Kidney (tissue), 10 donors: ENCODE measurements at regions not wholly inside any gene's neighbourhood (a gene's known extent, or its start where the extent isn't known, plus 50 kb on each side); places are given as distances from the start of the nearest gene placed in this dataset.
"Not testable (repeated sequence)": the region's sequence is repeated elsewhere in the genome, so short reads cannot be mapped to it uniquely, and the experiment has no call there.

Source experiments
- DNase-seq, 5 donors: peaks; one replicate each; pipeline ENCODE4 v3.0.0-alpha.2; 2013 to 2020
- FAIRE-seq: peaks from 2 replicates; lab custom pipeline; 2012; peaks lifted over from hg19 to GRCh38; lab: Jason Lieb, UNC
- H3K27ac ChIP-seq, 2 donors: one replicate each; pipeline ENCODE4 v1.7.0; 2013; ENCODE audit warnings: low read depth in 2 of 2, low read length in 2 of 2, inconsistent platforms in 1 of 2
- H3K27me3 ChIP-seq: one replicate; pipeline ENCODE4 v1.7.1; 2013; ENCODE audit warnings: low read length, inconsistent platforms; ENCODE audit not compliant: control insufficient read depth, insufficient read depth
- H3K36me3 ChIP-seq, 3 donors: one replicate each; pipeline versions ENCODE4 v1.7.0 to v1.7.1; 2013; ENCODE audit warnings: low read length in 3 of 3, control low read depth in 1 of 3, inconsistent platforms in 1 of 3; ENCODE audit not compliant: insufficient read depth in 3 of 3, control insufficient read depth in 2 of 3
- H3K4me1 ChIP-seq, 3 donors: one replicate each; pipeline versions ENCODE4 v1.7.0 to v1.7.1; 2013; ENCODE audit warnings: low read length in 3 of 3, inconsistent platforms in 1 of 3, low read depth in 1 of 3; ENCODE audit not compliant: control insufficient read depth in 2 of 3, insufficient read depth in 2 of 3
- H3K4me3 ChIP-seq, 3 donors: one replicate each; pipeline versions ENCODE4 v1.7.0 to v1.8.1; 2013; ENCODE audit warnings: low read length in 3 of 3, control low read depth in 1 of 3, inconsistent platforms in 1 of 3
- H3K9ac ChIP-seq, 3 donors: one replicate each; pipeline versions ENCODE4 v1.7.0 to v1.7.1; 2013; ENCODE audit warnings: low read length in 3 of 3, control low read depth in 1 of 3, inconsistent platforms in 1 of 3
- H3K9me3 ChIP-seq, 3 donors: one replicate each; pipeline versions ENCODE4 v1.7.0 to v1.7.1; 2013; ENCODE audit warnings: low read length in 3 of 3, control low read depth in 1 of 3, inconsistent platforms in 1 of 3; ENCODE audit not compliant: control insufficient read depth in 2 of 3, insufficient read depth in 1 of 3
- intact Hi-C: fragments of 100-400 bp; cut with DNase I; formaldehyde crosslinking; loops from one replicate; pipeline ENCODE4 v1.11.1; 2022
- donor health status: control.
- donor health status: control.
- donor health status: DM: yes; HTN: yes; CAD: no.
- donor health status: Normal renal cell carcinoma (clear cell type).

DNA sequence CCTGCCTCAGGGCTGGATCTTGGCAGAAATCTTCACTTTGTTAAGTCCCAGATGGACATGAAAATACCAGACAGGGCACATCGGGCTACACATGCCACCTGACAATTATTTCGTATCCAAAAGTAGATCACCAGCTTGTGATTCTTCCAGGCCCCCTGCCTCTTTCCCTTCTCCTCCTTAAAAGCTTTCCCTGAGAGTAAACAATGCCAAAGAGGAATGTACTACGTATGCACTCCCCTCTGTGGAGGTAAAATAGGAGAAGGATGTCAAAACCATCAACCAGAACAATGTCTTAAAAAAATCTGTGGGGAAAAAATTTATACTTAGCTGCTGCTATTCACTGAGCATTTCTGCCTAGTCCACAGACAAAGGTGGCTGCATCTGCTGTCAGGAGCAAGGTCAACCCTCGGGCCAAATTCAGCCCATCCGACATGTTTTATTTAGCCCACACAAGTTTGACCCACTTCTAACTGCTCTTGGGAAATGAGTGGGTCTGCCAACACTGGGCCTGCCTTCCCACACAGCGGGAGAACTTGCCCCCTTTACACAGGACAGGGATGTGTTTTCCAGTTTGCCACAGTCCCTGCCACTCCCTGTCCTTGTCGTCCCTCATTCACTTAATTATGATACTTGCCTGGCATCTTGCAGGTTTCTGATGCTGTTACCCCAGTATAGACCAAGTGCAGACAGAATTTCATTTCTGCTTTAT, 74.7 kb upstream of the NBPF26 start:
- H3K27me3 ChIP-seq, intact Hi-C loops, H3K4me1 ChIP-seq, H3K4me3 ChIP-seq, H3K9ac ChIP-seq, H3K9me3 ChIP-seq, DNase-seq, H3K27ac ChIP-seq, FAIRE-seq, H3K36me3 ChIP-seq: not testable (repeated sequence)

DNA sequence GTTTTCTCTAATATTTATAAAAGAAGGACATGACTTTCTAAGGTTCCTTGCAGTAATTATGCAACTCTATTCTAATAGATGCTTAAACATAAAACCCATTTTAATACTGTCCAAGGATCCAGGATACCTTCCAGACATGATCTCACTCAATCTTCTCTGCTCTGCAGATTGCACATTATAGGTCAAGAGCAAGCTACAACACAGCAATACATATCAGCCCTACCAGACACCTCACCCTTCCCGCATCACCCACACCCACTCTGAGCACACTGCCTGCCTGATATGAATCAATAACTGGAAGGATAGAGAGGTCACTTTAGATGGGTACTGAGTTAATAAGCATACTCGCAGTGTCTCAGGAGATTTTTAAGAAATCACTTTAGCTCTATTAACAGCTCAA, 74.0 kb upstream of the NBPF26 start:
- H3K4me1 ChIP-seq, intact Hi-C loops, H3K9ac ChIP-seq, FAIRE-seq, DNase-seq, H3K4me3 ChIP-seq, H3K36me3 ChIP-seq, H3K9me3 ChIP-seq, H3K27me3 ChIP-seq, H3K27ac ChIP-seq: not testable (repeated sequence)

DNA sequence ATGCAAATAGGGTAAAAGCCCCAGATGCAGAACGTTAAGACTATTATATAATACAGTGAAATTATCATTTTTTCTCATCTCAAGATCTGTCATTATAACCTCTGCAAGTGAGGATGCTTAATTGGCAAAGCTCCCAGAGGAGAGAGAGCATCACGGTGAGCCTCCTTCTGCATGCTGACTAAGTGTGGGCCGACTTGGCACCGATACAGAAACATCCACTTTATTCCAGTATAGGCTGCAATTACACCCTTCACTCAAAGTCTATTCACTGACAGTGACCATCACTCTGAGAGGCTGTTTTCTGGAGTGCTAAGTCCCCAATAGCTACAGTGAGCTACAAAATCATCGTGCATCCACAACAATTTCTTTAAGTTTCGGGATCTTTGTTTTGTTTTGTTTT, 69.6 kb upstream of the NBPF26 start:
- H3K36me3 ChIP-seq, H3K9me3 ChIP-seq, H3K4me3 ChIP-seq, H3K27me3 ChIP-seq, H3K27ac ChIP-seq, DNase-seq, FAIRE-seq, H3K9ac ChIP-seq, intact Hi-C loops, H3K4me1 ChIP-seq: not testable (repeated sequence)

DNA sequence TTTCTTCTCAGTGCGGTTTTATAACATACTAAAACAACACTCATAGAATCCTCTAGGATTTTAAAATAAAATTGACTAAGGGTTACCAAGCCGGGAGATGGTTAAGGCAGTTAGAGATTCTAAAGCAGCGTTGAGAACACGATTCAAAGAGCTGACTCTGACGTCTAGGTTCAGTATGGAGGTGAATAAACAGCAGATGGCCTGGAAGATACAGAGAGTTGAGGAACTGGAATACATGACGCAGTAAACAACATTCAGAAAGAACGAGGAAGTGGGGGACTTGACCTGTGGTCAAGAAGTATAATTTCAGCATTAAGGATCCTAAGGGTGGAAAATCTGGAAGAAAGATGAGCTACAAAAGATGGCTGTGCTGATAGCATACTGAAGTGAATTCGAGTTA, 68.4 kb upstream of the NBPF26 start:
- H3K27me3 ChIP-seq, H3K36me3 ChIP-seq, DNase-seq: not testable (repeated sequence)

DNA sequence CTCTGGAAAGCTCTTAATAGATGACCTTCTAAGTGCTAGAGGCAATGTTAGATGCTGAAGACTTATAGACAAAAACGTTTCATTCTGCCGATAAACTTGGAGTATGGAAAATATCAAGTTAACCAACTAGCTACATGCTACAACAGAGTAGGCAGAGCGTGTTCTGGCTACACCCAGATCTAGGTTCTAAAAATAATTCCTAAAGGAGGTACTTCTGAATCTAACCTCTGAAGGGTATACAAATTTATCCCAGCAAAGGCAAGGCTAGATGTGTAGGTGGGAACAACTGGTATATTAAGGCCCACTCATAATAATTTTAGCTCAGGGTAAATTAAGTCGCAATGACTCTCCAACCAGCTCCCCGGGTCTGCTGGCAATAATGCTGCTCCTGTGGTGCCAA, 67.6 kb upstream of the NBPF26 start:
- H3K9ac ChIP-seq, H3K27me3 ChIP-seq, DNase-seq, intact Hi-C loops, H3K4me3 ChIP-seq, H3K9me3 ChIP-seq, H3K27ac ChIP-seq, H3K4me1 ChIP-seq, H3K36me3 ChIP-seq, FAIRE-seq: not testable (repeated sequence)

More for the DNA sequence above, 68.4 kb upstream of the NBPF26 start:
- H3K4me3 ChIP-seq, H3K4me1 ChIP-seq, H3K9ac ChIP-seq, intact Hi-C loops, H3K9me3 ChIP-seq, FAIRE-seq, H3K27ac ChIP-seq: not testable (repeated sequence)

DNA sequence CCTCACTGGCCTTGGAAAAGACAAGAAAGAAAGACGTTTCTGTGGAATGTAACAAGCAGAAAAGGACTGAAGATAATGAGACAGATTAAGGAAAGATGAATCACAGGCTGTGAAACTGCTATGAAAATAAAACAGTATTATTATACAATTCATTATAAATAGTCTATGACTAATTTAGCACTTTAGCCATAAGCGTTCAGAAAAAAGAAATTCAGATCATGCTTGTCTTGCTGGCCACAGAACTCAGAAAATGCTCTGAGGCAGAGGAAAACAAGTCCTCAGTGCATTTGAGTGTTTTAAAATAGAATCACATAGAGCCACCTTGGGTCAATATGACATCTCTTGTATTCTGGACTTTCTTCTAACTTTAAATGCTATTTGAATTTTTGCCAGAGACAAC, 65.9 kb upstream of the NBPF26 start:
- H3K4me1 ChIP-seq, H3K9me3 ChIP-seq, H3K4me3 ChIP-seq, H3K36me3 ChIP-seq, FAIRE-seq, DNase-seq, intact Hi-C loops, H3K27ac ChIP-seq, H3K9ac ChIP-seq, H3K27me3 ChIP-seq: not testable (repeated sequence)

DNA sequence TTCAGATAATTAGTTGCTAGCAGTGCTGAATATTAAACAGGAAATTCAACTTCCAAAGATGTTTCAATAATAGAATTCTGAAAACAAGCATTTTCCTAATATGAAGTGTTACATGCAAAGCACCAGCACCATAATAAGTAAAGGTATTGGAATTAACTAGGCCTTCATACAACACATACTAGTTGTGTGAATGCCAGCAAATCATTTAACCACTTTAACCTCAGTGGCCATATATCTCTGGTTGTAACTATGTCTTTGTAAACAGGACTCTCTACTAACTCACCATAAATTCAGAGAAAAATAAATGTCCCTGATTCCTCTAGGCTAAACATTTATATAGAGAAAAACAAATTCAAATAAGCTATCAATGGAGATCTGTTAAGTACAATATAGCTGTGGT, 65.1 kb upstream of the NBPF26 start:
- intact Hi-C loops: not testable (repeated sequence)

DNA sequence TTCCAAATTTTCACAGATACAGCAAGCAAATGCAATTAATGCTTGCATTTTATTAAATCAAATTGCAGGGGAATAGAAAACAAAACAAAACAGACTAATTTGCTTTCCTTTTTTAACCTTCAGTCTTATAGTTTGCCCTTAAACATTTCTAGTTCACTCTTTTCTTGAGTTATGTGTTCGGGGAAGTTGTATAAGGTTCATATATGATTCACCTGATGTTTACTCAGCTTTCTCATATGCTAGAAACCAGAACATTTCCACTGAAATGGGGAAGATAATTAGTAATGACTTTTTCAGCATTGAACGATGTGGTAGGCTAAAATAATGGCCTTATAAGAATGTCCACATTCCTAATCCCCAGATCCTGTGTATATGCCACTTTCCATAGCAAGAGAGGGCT, 64.6 kb upstream of the NBPF26 start:
- FAIRE-seq, intact Hi-C loops, H3K27ac ChIP-seq: not testable (repeated sequence)

More for the DNA sequence above, 65.1 kb upstream of the NBPF26 start:
- not testable (repeated sequence) for H3K9me3 ChIP-seq, H3K27ac ChIP-seq, H3K9ac ChIP-seq, DNase-seq, H3K4me1 ChIP-seq, H3K4me3 ChIP-seq, H3K36me3 ChIP-seq, H3K27me3 ChIP-seq, FAIRE-seq

More for the DNA sequence above, 64.6 kb upstream of the NBPF26 start:
- not testable (repeated sequence) for H3K4me3 ChIP-seq, H3K27me3 ChIP-seq, H3K4me1 ChIP-seq, H3K9me3 ChIP-seq, H3K36me3 ChIP-seq, DNase-seq, H3K9ac ChIP-seq
